Progenitor cell of endocrine pancreas (in vitro differentiated cells): ENCODE measurements at regions not wholly inside any gene's neighbourhood (a gene's known extent, or its start where the extent isn't known, plus 50 kb on each side); places are given as distances from the start of the nearest gene placed in this dataset.

Experiments used
- DNase-seq: peaks from one replicate; pipeline ENCODE4 v3.0.0; 2021; ENCODE audit warnings: low spot score; ENCODE audit not compliant: unreplicated experiment
- H3K27ac Mint-ChIP-seq: 2 replicates; pipeline ENCODE4 v1.8.0; 2021; ENCODE audit warnings: mild to moderate bottlenecking, moderate library complexity, mixed read lengths
- H3K27me3 Mint-ChIP-seq: 2 replicates; pipeline ENCODE4 v1.8.0; 2021; ENCODE audit warnings: mixed read lengths
- H3K36me3 Mint-ChIP-seq: 2 replicates; pipeline ENCODE4 v1.8.0; 2022; ENCODE audit warnings: mixed read lengths; ENCODE audit not compliant: insufficient read depth
- H3K4me1 Mint-ChIP-seq: 2 replicates; pipeline ENCODE4 v1.8.0; 2021; ENCODE audit warnings: low read depth, mixed read lengths
- H3K4me3 Mint-ChIP-seq: 2 replicates; pipeline ENCODE4 v1.8.0; 2021; ENCODE audit warnings: low read depth, mild to moderate bottlenecking, moderate library complexity, mixed read lengths
- H3K9me3 Mint-ChIP-seq: 2 replicates; pipeline ENCODE4 v1.8.0; 2021; ENCODE audit warnings: low read depth, mixed read lengths
- TF ChIP-seq, protein P1 (sequence below): fragments of 200-600 bp; sonication (generic); IDR thresholded peaks from one replicate; pipeline ENCODE4 v1.5.0; 2021; ENCODE audit warnings: antibody characterized with exemption, mild to moderate bottlenecking; ENCODE audit not compliant: unreplicated experiment

- no peaks in the 10 kb centered on the region for H3K9me3 Mint-ChIP-seq
- no peaks in the 10 kb centered on the region for H3K27me3 Mint-ChIP-seq
- H3K36me3 Mint-ChIP-seq = no peaks in the 10 kb centered on the region
- peak overlapping the region; percentile 1 for H3K27ac Mint-ChIP-seq
- H3K4me3 Mint-ChIP-seq = no peak overlapping the region
- H3K4me1 Mint-ChIP-seq = peaks cover 14% of the 10 kb centered on the region
- TF ChIP-seq, protein P1, sequence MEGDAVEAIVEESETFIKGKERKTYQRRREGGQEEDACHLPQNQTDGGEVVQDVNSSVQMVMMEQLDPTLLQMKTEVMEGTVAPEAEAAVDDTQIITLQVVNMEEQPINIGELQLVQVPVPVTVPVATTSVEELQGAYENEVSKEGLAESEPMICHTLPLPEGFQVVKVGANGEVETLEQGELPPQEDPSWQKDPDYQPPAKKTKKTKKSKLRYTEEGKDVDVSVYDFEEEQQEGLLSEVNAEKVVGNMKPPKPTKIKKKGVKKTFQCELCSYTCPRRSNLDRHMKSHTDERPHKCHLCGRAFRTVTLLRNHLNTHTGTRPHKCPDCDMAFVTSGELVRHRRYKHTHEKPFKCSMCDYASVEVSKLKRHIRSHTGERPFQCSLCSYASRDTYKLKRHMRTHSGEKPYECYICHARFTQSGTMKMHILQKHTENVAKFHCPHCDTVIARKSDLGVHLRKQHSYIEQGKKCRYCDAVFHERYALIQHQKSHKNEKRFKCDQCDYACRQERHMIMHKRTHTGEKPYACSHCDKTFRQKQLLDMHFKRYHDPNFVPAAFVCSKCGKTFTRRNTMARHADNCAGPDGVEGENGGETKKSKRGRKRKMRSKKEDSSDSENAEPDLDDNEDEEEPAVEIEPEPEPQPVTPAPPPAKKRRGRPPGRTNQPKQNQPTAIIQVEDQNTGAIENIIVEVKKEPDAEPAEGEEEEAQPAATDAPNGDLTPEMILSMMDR = peak; percentile 97
- peak; percentile 59 for DNase-seq
These were observed 70.3 kb upstream of the PPP2R3A start for GRCh38 chr3:135895106-135895733.

DNA sequence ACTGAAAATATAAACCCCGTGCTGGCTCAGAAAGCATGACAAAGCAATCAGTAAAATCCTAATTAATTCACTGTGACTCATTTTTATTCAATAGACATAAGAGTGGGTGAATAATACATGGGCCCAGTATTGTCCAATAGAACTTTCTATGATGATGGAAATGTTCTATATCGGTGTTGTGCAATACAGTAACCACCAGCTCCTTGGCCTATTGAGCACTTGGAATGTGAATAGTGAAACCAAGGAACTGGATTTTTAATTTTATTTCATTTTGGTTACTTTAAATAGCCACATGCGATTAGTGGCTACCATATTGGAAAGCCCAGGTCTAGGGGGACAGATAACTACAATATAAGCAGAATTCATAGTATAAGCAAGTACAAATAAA, 69.8 kb upstream of the PPP2R3A start:
- H3K27me3 Mint-ChIP-seq = no peaks in the 10 kb centered on the region
- H3K36me3 Mint-ChIP-seq = no peaks in the 10 kb centered on the region
- peaks cover under 1% of the 10 kb centered on the region for H3K9me3 Mint-ChIP-seq
- TF ChIP-seq, protein P1 = no peak
- no peak overlapping the region for H3K27ac Mint-ChIP-seq
- DNase-seq = no peak
- H3K4me3 Mint-ChIP-seq = no peak overlapping the region
- H3K4me1 Mint-ChIP-seq = peaks cover 14% of the 10 kb centered on the region

DNA sequence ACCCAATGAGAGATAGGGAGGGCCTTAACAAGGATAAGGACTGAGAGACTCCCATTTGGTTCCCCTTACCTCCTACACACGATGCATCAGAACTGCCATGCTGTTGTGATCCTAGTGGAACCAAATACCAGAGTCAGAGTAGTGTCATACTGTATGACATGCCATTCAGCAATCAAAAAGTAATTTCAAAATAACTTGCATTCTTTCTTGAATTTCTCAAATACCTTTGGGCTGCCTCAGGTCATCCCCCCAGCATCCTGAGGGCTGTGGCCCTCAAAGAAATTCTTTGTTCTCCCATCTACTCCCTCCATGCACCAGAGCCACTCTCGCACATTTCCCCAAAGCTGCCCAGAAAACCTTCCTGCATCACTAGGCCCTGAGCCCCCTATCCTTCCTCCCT, 68.9 kb upstream of the PPP2R3A start:
- Mint-ChIP-seq H3K27ac (peak overlapping the region; percentile 83), H3K27me3 (no peaks in the 10 kb centered on the region), H3K36me3 (no peaks in the 10 kb centered on the region), H3K4me3 (no peak overlapping the region), H3K9me3 (peaks cover 9% of the 10 kb centered on the region), H3K4me1 (peaks cover 14% of the 10 kb centered on the region)
- TF ChIP-seq, protein P1 = no peak
- DNase-seq = no peak

DNA sequence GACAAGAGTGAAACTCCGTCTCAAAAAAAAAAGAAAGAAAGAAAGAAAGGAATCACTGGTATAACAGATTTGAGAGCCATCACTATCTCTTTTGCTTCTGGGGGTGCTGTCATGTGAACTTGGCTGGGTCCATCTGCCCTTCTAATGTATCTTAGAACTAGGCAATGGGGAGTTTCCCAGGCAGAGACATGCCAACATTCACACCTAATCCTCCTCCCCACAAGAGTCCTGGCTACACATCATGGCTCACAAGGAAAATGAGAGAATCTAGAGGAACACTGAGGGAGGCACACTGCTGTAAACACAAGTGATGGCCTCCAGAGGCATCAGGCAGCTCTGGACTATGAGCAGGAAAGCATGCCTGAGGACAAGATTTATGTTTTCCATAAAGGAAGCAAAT, 67.8 kb upstream of the PPP2R3A start:
- no peak overlapping the region for H3K27ac Mint-ChIP-seq
- no peaks in the 10 kb centered on the region for H3K36me3 Mint-ChIP-seq
- no peak overlapping the region for H3K4me3 Mint-ChIP-seq
- H3K27me3 Mint-ChIP-seq = no peaks in the 10 kb centered on the region
- H3K9me3 Mint-ChIP-seq = peaks cover 11% of the 10 kb centered on the region
- no peak for DNase-seq
- TF ChIP-seq, protein P1 = no peak
- peaks cover 14% of the 10 kb centered on the region for H3K4me1 Mint-ChIP-seq

DNA sequence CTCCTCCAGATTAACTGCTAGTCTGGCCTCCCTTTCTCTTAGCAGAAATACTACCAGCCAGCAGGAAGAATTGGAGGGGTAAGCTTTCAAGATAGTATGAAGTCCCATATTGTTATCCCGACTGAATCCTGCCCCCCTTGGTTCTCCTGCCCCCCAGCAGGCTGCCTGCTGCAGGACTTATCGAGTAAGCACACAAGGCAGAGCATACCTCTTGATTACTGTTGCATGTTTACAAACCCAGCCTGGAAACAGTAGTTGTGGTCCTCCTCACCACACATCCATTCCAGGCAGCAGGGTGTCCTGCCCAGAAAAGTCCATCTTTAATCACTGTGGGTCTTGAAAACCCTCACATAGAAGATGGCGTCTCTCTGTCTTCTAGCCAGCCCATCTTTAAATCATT, 66.8 kb upstream of the PPP2R3A start:
- peaks cover 11% of the 10 kb centered on the region for H3K9me3 Mint-ChIP-seq
- H3K4me3 Mint-ChIP-seq = no peak overlapping the region
- TF ChIP-seq, protein P1 = no peak
- no peaks in the 10 kb centered on the region for H3K36me3 Mint-ChIP-seq
- H3K27me3 Mint-ChIP-seq = no peaks in the 10 kb centered on the region
- DNase-seq = no peak
- H3K4me1 Mint-ChIP-seq = peaks cover 14% of the 10 kb centered on the region
- no peak overlapping the region for H3K27ac Mint-ChIP-seq
